SW 1271 (cell line): ENCODE measurements at regions not wholly inside any gene's neighbourhood (a gene's known extent, or its start where the extent isn't known, plus 50 kb on each side); places are given as distances from the start of the nearest gene placed in this dataset.
"Not testable (repeated sequence)": the region's sequence is repeated elsewhere in the genome, so short reads cannot be mapped to it uniquely, and the experiment has no call there.

Experiments used
- DNase-seq, 2 experiments: peaks; one replicate each; lab custom pipeline; 2025; lab: John Stamatoyannopoulos, UW

DNA sequence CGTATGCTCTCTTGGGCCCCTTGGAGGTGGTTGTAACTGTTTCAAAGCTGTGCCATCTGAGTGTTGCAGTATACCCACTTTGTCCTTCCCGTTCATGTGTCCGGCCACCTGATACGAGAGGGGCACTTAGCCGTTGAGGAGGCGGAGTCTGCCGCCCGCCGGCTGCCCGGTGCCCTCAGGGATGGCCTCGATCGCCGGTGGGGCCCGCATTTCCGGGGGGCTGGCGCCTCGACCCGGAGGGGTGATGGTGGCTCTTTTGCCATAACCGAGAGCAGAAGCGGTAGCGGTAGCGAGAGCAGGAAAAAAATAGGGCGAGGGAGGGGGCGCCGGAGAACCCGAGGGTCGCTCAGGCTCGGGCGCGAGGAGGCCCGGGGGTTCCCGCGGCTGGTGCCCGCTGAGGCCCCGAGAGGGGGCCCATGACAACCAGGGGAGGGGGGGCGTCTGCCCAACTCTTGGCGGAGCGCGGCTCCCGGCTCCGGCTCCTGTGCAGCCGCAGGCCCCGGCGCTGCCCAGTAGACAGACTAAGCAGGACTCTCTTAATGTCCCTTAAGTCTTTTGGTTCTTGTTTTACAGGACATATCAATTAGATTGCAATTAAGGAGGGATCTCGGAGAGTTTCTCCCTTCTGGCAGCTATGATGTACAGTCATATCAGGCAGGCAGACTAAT is 342.7 kb upstream of the SGCG start:
- no peak for DNase-seq

- DNase-seq = no peak
Observed at GRCh38 chr13:22839603-22840530, 340.9 kb upstream of the SGCG start.

- no peak for DNase-seq
Observed at GRCh38 chr13:22846551-22846950, 334.2 kb upstream of the SGCG start.

GRCh38 chr13:22848539-22849052 is 332.2 kb upstream of the SGCG start:
- no peak for DNase-seq

GRCh38 chr13:22855926-22856325 is 324.9 kb upstream of the SGCG start:
- DNase-seq = no peak

GRCh38 chr13:22858980-22859379 is 321.8 kb upstream of the SGCG start:
- not testable (repeated sequence) for DNase-seq

DNA sequence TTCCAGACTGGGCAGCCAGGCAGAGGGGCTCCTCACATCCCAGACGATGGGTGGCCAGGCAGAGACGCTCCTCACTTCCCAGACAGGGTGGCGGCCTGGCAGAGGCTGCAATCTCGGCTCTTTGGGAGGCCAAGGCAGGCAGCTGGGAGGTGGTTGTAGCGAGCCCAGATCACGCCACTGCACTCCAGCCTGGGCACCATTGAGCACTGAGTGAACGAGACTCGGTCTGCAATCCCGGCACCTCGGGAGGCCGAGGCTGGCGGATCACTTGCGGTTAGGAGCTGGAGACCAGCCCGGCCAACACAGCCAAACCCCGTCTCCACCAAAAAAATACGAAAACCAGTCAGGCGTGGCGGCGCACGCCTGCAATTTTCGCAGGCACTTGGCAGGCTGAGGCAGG is 321.4 kb upstream of the SGCG start:
- DNase-seq = not testable (repeated sequence)

DNA sequence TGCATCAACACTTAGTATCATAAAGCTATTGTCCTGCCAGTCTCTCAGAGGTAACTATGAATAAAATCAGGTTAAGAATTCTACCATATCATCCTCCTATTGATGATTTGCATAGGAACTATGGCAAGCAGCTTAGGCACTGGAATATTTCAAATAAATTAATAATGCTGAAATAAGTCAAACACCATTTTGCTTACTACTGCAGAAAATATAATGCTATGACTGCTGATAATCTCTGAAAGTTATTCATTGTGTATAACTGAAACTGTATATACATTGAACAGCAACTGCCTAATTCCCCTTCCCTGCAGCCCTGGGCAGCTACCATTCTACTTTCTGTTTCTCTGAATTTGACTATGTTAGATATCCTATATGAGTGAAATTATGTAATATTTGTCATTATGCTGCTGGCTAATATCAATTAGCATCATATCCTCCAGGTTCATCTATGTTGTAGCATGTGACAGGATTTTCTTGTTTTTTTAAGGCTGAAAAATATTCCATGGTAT is 318.8 kb upstream of the SGCG start:
- DNase-seq = no peak

DNA sequence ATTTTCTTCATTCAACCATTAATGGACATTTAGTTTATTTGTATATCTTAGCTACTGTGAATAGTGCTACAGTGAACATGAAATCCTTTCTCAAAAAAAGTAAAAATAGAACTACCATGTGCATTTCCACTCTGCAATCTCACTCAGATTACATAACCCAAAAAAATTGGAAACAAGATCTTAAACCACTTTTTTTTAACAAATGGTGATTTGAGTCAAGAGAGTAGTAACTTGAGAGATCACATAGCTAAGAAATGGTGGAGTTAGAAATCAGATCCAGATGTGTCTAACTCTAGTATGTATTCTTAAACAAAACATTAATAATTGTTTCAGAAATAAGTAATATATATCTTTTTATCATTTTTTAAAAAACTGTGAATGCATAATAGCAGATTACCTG is 318.3 kb upstream of the SGCG start:
- DNase-seq = no peak

DNA sequence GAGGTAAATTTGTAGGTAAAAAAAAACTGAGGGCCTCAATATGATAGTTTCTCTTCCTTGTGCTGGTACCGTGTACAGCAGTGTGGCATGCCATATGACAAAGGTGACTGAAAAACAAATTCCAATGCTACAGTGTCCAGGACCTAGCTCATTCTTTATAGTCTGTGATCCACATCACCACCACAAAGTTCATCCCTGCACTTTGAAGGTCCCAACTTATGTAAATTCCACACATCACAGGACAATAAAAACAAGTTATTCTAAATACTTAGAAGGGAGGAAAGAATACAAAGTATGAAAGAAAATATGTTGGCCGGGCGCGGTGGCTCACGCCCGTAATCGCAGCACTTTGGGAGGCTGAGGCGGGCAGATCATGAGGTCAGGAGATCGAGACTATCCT is 314.6 kb upstream of the SGCG start:
- no peak for DNase-seq

GRCh38 chr13:22871231-22871630 is 309.5 kb upstream of the SGCG start:
- no peak for DNase-seq

DNA sequence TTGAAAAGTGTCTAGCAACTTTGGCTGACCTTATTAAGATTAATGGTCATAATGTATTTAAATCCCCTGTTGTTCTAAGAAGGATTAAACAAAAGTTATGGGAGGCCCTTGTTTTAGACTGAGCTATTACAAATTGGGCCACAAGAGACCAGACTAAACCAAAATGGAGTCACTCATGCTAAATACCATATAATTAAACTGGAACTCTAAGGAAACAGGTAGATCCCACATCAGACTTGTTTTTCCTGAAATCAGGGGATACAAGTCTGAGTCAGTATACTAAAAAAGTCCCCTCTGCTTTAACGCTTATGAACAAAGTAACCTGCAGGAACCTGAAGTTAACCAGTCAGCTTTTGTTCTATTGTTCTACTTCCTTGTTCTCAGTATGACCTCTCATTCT is 305.9 kb upstream of the SGCG start:
- DNase-seq = no peak

- no peak for DNase-seq
Observed at GRCh38 chr13:22877421-22877820, 303.4 kb upstream of the SGCG start.

- DNase-seq = no peak
Observed at GRCh38 chr13:22880741-22881720, 299.7 kb upstream of the SGCG start.

DNA sequence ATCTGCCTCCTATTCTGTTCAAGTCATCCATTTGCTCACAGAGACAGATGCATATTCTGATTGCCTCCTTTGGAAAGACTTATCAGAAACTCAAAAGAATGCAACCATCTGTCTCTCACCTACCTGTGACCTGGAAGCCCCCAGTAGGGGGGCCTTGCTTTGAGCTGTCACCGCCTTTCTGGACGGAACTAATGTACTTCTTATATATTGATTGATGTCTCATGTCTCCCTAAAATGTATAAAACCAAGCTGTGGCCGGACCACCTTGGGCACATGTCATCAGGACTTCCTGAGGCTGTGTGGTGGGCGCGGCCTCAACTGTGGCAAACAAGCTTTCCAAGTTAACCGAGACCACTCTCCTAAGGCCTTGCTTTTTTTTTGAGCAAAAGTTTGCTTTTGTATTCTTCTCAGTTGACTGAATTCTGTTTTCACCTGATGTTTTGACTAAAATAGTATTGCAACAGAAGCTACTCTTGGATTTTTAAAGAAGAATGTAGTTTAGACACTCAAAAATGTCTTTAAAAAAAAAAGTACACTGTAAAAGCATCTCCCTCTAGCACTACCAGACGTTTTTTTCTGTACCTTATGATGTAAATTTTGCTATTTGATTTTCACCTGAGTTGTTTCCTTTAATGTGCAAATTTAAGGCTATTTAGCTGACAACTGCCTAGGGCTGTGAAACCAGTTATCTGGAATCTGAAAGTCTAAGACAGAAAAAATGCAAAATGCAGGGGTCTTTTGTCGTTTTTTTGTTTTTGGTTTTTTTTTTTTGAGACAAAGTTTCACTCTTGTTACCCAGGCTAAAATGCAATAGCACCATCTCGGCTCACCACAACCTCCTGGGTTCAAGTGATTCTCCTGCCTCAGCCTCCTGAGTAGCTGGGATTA is 298.8 kb upstream of the SGCG start:
- not testable (repeated sequence) for DNase-seq

DNA sequence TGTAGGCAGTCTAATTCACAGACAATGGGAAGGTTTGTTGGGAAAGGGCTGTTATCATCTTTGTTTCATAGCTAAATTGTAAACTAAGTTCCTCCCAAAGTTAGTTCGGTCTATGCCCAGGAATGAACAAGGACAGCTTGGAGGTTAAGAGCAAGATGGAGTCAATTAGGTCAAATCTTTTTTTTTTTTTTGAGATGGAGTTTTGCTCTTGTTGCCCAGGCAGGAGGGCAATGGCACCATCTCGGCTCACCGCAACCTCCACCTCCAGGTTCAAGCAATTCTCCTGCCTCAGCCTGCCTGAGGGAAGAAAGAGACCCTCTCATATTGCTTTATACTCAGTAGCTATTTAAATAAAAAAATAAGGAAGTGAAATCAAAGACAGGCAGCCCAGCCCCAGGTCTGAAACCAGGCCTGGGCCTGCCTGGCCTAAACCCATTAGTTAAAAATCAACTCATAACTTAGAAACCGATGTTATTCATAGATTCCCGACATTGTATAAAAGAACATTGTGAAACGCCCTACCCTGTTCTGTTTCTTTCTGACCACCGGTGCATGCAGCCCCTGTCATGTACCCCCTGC is 297.4 kb upstream of the SGCG start:
- no peak for DNase-seq

- no peak for DNase-seq
Observed at GRCh38 chr13:22883956-22884355, 296.8 kb upstream of the SGCG start.

DNA sequence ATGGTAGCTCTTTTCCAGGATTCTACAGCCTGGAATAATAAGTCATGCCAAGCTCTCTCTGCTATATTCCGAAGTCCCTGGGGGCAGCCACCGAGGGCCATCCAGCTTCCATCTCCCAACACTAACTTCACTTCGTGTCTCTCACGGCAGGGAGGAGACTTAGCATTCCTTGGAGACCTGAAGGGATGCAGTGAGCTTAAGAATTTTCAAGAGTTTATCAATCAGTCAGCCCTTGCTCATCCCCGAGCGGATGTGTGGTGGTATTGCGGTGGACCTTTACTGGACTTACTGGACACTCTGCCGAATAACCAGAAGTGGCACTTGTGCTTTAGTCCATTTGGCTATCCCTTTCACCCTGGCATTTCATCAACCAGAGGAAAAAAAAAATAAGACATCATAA is 294.7 kb upstream of the SGCG start:
- not testable (repeated sequence) for DNase-seq

GRCh38 chr13:22889376-22889775 is 291.4 kb upstream of the SGCG start:
- DNase-seq = not testable (repeated sequence)

- no peak for DNase-seq
Observed at GRCh38 chr13:22893204-22893603, 287.6 kb upstream of the SGCG start.
